Brain pericyte (primary cell): ENCODE measurements at regions not wholly inside any gene's neighbourhood (a gene's known extent, or its start where the extent isn't known, plus 50 kb on each side); places are given as distances from the start of the nearest gene placed in this dataset.
"Not testable (repeated sequence)": the region's sequence is repeated elsewhere in the genome, so short reads cannot be mapped to it uniquely, and the experiment has no call there.

Source experiments
- DNase-seq: peaks from one replicate; pipeline ENCODE4 v3.0.0-alpha.2; 2012; ENCODE audit warnings: low read depth, low spot score

DNA sequence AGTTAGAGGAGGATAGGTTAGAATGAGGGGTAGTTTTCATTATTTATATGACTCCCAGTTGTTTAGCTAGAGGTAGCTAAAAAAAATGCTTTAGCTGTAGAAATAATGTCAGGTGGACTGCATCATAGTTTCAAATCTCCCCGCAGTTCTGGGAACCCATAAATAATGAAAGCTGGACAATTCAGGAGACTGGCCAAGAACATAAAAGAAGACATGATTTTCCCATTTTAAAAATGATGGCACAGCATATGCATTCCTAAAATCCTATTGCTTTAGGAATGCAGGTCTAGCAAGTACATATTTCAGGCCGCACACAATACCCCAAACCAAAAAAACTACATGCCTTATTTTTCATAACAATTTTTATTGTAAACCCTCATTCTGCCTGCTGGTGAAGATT is 143.3 kb downstream of the CTH start:
- DNase-seq = no peak

DNA sequence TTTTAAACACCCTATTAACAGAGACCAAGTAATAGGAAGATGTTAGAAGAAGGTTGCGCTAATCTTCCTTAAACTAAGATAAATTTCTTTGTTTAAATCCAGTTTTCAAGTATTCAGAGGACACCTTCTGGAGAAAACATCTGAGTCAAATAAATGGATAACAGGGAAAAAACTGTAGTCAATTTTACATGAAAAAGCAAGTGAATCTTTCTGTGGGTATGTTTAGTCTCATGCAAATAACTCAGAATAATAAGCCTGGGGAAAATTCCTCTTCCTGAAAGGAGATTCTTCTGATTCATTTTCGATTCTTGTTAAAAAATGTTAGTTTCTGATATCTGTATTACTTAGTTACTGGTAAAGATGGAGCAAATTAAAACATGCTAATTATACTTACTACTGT is 145.5 kb downstream of the CTH start:
- no peak for DNase-seq

DNA sequence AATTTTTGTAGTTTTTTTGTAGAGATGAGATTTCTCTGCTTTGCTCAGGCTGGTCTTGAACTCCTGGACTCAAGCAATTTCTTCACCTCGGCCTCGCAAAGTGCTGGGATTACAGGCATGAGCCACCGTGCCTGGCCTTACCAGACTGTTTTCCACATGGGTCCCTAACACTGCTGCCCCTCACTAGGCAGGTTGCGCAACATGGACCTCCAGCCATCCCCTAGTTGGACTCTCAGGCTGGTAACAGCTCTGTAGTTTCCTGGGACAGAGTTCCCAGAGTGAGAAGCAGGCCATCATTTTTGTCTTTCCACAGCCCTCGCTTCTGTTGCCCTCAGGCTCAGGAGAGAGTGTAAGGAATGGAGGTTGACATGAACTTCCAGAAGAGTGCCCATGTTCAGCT is 156.1 kb downstream of the CTH start:
- DNase-seq = no peak

DNA sequence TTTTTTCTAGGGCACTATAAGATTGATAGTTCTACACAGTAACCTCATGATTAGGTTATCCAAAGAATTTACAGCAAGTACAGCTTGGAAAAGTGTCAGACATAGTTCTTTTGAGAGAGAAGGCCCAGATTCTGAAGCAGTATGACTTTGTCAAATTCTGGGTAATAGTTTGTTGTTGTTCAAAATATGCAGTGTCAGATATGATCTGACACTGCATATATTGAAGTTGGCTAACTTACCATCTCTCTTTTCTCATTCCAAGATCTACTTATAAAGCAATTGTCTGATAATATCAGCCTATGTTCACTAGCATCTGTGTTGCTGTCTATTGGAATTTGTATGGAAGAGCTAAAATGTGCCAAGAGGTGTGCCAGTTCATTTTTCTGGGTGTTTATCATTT is 160.1 kb downstream of the CTH start:
- DNase-seq = no peak

DNA sequence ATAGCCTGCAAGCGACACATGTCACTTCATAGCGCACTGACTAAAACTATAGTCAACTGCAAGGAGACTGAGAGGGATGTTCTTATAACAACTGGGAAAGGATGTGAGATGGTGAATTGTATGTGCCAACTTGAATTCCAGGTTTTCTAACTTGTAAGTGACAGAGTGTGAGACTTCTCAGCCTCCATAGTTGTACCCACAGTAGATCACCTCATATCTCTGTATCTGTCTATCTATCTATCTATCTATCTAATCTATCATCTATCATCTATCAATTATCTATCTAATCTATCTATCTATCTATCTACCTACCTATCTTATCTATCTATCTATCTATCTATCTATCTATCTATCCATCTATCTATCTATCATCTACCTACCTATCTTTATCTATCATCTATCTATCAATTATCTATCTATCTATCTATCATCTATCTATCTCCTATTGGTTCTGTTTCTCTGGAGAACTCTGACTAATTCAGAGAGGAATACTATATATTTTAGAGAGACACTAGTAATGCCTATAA is 162.3 kb downstream of the CTH start:
- no peak for DNase-seq

DNA sequence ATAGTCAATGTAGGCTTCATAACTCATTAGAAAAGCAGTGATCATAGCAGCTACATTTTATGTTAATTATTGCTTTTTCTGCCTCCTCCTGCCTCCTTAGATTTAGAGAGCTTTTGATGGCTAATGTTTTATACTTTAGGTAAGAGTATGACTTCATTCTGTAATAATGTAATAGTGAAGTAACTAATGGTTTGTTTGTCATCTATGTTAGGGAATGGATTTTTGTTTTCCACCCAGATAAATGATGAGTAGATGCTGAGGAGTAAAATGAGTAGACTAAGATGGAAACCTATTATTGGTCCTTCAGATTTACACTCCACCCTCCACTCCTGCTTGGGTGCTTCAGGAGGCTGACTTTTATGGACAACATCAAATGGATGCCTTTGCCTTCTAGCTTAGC is 170.6 kb downstream of the CTH start:
- no peak for DNase-seq

DNA sequence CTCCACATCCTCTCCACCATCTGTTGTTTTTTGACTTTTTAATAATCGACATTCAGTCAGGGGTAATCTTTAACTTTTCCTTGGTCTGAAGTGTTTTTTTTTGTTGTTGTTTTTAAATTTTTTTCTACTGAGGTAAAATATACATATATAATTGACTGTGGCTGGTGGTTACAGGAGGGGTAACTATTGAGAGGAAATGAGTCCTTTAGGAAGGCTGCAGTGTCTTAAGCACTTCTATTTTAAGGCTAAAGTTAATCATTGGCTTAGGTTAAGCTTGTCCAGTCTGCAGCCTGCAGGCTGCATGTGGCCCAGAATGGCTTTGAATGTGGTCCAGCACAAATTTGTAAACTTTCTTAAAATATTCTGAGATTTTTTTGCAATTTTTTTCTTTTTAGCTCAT is 172.5 kb downstream of the CTH start:
- no peak for DNase-seq

DNA sequence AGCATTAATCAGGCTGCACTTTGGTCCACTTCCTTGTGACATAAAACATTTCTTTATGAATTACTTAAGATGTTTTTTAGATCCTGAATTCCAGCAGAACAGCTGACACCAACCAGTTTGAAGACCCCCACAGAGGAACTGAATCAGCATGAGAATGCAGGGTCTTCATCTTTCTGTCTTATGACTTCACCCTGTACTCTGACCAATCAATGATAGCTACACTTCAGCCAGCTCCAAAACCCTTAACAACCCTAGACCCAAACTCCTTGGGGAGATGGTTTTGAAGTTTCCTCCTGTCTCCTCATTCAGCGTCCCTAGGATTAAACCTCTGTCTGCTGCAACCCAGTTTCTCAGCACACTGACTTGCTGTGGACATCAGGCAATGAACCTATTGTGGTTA is 175.0 kb downstream of the CTH start:
- no peak for DNase-seq

DNA sequence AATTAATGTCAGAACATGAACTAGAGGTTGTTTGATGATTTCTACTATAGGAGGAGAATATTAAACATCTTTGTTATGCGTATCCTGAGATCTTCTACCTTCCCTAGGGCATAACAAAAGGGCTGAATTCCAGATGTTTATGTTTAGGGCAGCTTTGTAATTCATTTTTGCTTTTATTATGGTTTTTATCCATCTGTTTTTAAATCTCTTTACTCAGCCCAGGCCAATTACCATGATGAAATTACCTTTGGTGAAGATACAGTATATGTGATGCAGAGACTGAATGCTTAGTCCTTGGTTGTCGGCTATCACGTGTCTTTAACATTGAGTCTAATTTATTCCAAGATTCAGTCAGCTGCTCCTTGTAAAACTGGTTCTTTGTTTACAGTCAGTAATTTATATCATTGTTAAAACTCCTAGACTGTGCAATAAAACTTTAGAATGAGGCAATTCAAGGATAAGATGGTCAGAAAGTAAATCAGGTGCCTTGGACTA is 176.9 kb downstream of the CTH start:
- DNase-seq = no peak

DNA sequence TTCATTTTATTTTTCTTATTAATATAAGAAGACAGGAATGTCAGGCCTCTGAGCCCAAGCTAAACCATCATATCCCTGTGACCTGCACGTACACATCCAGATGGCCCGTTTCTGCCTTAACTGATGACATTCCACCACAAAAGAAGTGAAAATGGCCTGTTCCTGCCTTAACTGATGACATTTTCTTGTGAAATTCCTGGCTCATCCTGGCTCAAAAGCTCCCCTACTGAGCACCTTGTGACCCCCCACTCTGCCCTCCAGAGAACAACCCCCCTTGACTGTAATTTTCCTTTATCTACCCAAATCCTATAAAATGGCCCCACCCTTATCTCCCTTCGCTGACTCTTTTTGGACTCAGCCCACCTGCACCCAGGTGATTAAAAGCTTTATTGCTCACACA is 182.5 kb downstream of the CTH start:
- DNase-seq = not testable (repeated sequence)

DNA sequence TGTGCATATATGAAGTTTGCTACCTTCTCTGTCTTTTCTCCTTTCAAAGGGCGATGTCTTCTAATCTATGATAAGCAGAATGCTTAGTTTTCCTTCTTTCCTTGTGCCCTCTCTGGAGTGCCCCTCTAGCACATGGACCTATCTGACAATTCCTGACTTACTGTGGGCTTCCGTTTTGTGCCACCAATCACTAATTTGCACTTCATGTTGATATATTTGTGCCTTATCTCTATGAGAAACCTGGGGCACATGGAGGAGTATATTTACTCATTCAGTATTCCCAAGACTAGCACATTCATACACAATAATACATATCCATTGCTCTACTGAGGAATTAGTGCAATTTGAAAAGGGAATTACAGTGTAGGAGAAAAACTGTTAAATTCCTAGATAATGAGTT is 197.7 kb downstream of the CTH start:
- no peak for DNase-seq

DNA sequence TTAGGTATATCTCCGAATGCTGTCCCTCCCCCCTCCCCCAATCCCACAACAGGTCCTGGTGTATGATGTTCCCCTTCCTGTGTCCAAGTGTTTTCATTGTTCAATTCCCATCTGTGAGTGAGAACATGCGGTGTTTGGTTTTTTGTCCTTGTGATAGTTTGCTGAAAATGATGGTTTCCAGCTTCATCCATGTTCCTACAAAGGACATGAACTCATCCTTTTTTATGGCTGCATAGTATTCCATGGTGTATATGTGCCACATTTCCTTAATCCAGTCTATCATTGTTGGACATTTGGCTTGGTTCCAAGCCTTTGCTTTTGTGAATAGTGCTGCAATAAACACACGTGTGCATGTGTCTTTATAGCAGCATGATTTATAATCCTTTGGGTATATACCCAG is 199.1 kb downstream of the CTH start:
- DNase-seq = not testable (repeated sequence)

DNA sequence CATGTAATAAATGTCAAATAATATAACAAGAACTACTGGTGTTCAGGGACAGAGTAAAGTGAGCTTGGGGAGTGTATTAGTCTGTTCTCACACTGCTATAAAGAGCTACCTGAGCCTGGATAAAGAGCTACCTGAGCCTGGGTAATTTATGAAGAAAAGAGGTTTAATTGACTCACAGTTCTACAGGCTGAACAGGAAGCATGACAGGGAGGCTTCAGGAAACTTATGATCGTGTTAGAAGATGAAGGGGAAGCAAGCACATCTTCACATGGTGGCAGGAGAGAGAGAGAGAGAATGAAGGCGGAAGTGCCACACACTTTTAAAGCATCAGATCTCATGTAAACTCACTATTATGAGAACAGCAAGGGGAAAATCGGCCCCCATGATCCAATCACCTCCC is 205.9 kb downstream of the CTH start:
- DNase-seq = no peak

DNA sequence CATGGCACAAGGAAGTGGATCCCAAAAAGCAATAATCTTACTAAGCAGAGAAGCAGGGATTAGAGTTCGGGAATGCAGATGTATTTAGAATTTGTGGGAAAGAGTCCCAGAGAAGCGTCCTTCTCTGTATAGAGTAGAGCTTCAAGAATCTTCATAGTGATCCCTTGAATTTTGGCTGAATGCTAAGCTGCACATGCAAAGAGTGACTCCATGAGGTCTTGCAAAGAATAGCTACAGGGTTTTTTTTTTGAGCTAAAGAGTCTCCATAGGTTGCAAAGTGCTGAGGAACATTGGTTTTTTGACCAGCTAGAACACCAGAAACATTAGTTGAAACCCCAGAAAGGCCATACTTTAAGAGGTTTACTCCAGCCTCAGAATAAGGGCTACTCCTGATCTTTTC is 206.7 kb downstream of the CTH start:
- DNase-seq = no peak

DNA sequence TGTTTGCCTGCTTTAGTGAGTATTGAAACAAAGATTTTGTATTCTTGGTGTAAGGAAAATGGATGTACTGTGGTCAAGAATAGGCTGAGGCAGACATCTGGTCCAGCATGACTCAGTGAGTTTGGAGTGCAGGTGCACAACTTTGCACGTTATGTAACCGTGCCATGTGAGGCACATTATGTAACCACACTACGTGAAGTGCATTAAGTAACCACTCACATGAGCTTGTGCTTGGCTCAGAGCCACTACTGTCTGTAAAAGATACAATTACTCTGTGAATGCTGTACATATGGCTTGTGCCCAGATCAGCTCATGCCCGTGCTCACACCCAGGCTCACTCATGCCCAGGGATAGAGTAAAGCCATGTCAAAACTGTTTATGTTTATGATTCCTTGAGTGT is 216.8 kb downstream of the CTH start:
- DNase-seq = no peak

DNA sequence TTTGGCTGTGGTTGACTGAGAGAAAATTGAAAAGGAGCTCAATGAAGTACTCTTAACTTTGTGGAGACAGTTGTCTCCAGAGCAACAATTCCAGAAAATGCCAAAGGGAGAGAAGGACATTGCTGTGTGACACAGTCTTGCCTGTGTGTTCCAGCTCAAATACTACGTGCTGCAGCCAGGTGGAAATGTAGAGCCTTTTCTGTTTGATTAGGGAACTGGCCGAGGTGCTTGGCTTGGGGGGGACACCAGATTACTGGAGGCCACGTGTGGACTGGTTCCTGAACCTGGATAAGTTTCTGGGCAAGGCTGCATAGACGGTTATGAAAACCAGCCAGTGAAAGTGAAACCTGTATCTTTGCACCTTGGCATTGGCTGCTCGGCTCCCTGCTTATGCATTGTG is 217.9 kb downstream of the CTH start:
- no peak for DNase-seq

DNA sequence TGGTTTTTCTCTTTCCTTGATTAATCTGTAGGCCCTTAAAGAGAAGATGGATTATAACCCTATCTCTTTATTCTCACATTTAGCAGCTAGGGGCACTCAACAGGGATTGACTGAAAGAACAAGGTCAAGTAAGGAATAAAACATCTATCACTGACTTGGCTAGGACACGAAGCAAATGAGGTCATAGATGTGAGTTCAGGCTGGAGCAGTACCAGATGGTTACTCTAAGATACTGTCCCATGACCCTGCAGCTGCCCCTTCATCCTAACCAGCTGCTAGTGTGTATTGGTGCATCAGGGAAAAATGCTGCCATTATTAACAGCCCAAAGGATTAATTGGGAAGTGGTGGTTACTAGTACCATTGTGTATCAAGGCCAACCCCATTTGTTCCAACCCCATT is 221.9 kb downstream of the CTH start:
- DNase-seq = no peak

DNA sequence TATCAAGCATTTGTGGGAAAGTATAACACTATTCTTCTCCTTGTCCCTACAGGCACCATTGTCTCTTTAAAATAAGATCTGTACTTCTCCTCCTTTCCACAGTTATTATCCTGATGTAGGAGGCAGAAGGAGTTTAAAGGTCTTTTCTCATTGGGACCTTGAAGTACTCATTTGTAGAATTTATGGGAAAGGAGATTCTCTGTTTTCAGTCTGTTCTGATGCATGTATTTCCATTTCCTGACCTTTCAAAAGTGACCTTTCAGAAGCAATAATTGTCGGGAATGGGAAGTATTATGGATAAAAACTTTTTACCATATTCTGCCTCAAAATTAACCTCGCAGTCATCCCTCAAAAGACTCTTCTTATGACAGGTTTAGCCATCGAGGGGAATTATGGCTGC is 224.8 kb downstream of the CTH start:
- DNase-seq = no peak

DNA sequence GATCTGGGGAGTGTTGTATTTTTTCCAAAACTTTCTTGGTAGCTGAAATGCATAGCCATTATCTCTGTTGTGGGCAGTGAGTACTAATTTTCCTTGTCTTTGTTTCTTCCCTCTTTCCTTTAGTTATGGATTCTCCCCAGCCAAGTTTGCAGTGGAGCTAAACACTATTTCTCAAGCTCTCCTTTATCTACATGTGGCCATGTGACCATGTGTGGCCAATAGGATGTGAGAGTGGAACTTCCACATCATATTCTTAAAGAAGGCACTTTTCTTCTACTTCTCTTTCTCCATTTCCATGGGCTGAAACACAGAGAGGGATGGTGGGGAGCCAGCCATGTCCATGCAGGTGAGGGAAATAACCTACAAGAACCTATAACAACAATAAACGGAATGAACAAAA is 230.8 kb downstream of the CTH start:
- DNase-seq = no peak

DNA sequence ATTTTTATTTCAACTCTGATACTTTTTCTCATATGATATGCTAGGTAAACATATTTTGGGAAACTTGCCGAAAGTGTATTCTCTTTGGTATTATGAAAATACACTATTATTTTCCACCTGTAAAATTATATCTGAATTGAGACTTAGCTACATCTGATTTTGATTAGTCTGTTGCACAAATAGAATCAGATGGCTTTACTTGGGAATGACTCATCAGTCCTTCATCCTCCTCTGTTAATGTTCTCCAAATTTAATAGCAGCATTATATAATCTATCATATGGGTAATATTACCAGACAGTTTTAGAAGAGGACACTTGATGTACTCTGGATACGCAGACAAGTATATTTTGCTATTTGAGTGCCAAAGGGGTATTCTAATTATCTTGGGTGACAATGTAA is 245.3 kb downstream of the CTH start:
- DNase-seq = no peak

DNA sequence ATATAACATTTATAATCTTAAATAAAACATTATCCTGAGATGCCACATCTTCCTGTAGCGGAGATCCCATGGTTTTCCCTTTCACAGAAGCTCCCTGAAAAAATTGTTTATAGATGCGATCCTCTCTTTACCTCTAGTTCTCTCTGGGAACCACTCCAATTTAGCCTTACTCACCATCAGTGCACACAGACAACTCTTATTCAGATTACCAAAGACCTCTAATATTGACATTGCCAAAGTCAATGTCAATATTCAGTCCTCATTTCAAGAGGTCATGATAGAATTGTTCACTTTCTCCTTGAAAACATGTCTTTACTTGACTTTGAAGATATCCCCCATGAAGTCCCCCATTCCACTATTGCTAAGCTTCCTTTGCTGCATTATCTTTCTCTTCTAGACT is 248.8 kb downstream of the CTH start:
- no peak for DNase-seq

DNA sequence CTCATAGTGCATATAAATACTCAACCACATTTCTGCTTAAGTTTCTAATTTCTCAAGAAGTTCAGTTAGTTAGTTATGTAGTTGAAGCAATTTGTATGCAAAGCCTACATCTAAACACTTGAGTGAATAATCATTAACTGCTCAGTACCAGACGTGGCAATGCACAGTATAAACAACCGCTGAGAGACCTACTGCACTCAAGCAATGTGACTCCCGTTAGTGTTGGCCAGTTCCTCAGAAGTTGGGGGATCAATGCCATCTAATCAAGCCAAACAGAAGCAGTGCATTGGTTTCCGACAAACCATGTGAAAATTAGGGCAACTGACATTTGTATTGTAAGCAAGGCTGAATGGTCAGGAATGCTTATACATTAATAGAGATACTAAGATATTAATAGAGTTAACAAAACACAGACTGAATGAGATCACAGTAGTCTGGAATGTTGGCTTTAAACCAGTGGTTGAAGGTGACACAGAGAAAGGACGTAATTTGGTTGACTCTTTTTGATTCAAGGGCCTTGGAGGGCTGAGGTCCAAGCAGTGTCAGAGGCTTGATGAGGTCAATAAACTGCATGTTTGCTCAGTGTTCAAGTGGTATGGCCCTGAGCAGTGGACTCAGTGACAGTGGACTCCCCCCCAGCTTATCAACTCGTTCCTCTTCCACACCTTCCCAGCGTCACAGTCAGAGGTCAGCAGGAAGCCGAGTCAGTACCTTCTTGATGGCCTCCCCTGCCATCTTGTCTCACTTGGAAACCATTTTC is 255.5 kb downstream of the CTH start:
- no peak for DNase-seq

DNA sequence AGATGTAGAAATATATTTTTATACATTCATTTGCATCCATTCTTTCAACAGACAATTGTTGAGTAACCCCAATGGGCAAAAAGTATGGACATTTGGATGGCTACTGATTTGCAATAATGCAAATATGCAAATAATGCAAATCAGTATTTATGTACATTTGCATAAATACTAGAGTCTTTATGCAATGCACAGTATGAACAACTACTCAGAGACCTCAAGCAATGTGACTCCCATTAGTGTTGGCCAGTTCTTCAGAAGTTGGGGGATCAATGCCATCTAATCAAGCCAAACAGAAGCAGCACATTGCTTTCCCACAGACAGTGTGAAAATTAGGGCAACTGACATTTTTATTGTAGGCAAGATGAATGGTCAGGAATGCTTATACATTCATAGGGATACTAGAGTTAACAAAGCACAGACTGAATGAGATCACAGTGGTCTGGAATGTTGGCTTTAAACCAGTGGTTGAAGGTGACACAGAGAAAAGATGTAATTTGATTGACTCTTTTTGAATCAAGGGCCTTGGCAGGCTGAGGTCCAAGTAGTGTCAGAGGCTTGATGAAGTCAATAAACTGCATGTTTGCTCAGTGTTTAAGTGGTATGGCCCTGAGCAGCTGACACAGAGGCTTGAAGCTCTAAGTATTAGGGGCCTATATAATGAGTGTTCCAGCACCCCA is 256.6 kb downstream of the CTH start:
- no peak for DNase-seq
